HL-60 (cell line): ENCODE measurements at regions not wholly inside any gene's neighbourhood (a gene's known extent, or its start where the extent isn't known, plus 50 kb on each side); places are given as distances from the start of the nearest gene placed in this dataset.

Source experiments
- DNase-seq, 2 experiments: peaks; one replicate each; pipeline ENCODE4 v3.0.0-alpha.2; 2010 to 2020; ENCODE audit warnings: low read depth in 1 of 2, low spot score in 1 of 2
- H3K27ac ChIP-seq: fragments of 250-450 bp; sonication (Bioruptor Pico); replicated peaks from 2 replicates; pipeline ENCODE4 v1.5.1; 2020; ENCODE audit warnings: mild to moderate bottlenecking, moderate library complexity
- H3K27me3 ChIP-seq: fragments of 250-450 bp; sonication (Bioruptor Pico); 2 replicates; pipeline ENCODE4 v1.5.1; 2021; ENCODE audit warnings: mild to moderate bottlenecking, moderate library complexity; ENCODE audit not compliant: insufficient read depth, poor library complexity, severe bottlenecking
- H3K4me3 ChIP-seq: replicated peaks from 2 replicates; pipeline ENCODE4 v1.5.1; 2011; ENCODE audit warnings: mild to moderate bottlenecking, control low read depth, low read length; ENCODE audit not compliant: insufficient read depth
- CTCF ChIP-seq: IDR thresholded peaks from one replicate; pipeline ENCODE4 v1.5.1; 2011; ENCODE audit warnings: low read length, control low read depth, inconsistent platforms; ENCODE audit not compliant: insufficient read depth
- GABPA ChIP-seq: IDR thresholded peaks from 2 replicates; pipeline ENCODE4 v1.6.1; 2012; ENCODE audit warnings: low read depth
- POLR2AphosphoS5 ChIP-seq: IDR thresholded peaks from 2 replicates; pipeline ENCODE4 v1.6.1; 2012; ENCODE audit warnings: low read depth
- REST ChIP-seq: IDR thresholded peaks from 2 replicates; pipeline ENCODE4 v1.6.1; 2012; ENCODE audit warnings: low read depth; ENCODE audit not compliant: insufficient replicate concordance
- SPI1 ChIP-seq: IDR thresholded peaks from 2 replicates; pipeline ENCODE4 v1.6.1; 2012; ENCODE audit warnings: low read depth, mild to moderate bottlenecking, borderline replicate concordance

- DNase-seq: no peak
- TF ChIP-seq SPI1: no peak
- TF ChIP-seq GABPA: no peak
- TF ChIP-seq REST: no peak
- TF ChIP-seq CTCF: no peak
- TF ChIP-seq POLR2AphosphoS5: no peak
- H3K27ac ChIP-seq: no peak overlapping the region
- H3K4me3 ChIP-seq: no peak overlapping the region
- peaks cover 7% of the 10 kb centered on the region for H3K27me3 ChIP-seq
These were observed 147.7 kb upstream of the SOX1 start for GRCh38 chr13:111919286-111919685.

- DNase-seq: no peak
- H3K27me3 ChIP-seq: peaks cover 7% of the 10 kb centered on the region
- no peak overlapping the region for H3K4me3 ChIP-seq
- TF ChIP-seq POLR2AphosphoS5 (no peak), CTCF (no peak), REST (no peak), SPI1 (no peak), GABPA (no peak)
- H3K27ac ChIP-seq: no peak overlapping the region
These were observed 147.1 kb upstream of the SOX1 start for GRCh38 chr13:111919849-111920248.

GRCh38 chr13:111920306-111920931 is 146.5 kb upstream of the SOX1 start:
- TF ChIP-seq POLR2AphosphoS5 (no peak), GABPA (no peak), SPI1 (no peak), REST (no peak), CTCF (no peak)
- Histone ChIP-seq H3K27me3 (peaks cover 7% of the 10 kb centered on the region), H3K27ac (no peak overlapping the region), H3K4me3 (no peak overlapping the region)
- DNase-seq: no peak
